Lung (tissue), 11 donors: ENCODE measurements at regions not wholly inside any gene's neighbourhood (a gene's known extent, or its start where the extent isn't known, plus 50 kb on each side); places are given as distances from the start of the nearest gene placed in this dataset.

Experiments
- ATAC-seq: fragments of 200-7000 bp; cut with Tn5 transposase; one replicate; pipeline ENCODE4 v1.9.1; 2020; ENCODE audit warnings: moderate number of reproducible peaks; ENCODE audit not compliant: insufficient read depth, low FRiP score
- DNase-seq, 3 donors: peaks; one replicate each; pipeline ENCODE4 v3.0.0-alpha.2; 2013 to 2017
- H3K27ac ChIP-seq, 2 donors: one replicate each; pipeline ENCODE4 v1.5.1; 2013; ENCODE audit warnings: mild to moderate bottlenecking in 2 of 2, moderate library complexity in 2 of 2, control low read depth in 1 of 2, inconsistent platforms in 1 of 2, low read depth in 1 of 2, low read length in 1 of 2
- H3K27me3 ChIP-seq, 3 donors: one replicate each; pipeline ENCODE4 v1.5.1; 2013; ENCODE audit warnings: low read length in 2 of 3; ENCODE audit not compliant: control insufficient read depth in 3 of 3, insufficient read depth in 3 of 3
- H3K36me3 ChIP-seq, 4 donors: one replicate each; pipeline ENCODE4 v1.5.1; 2013; ENCODE audit warnings: low read length in 4 of 4, mild to moderate bottlenecking in 1 of 4, moderate library complexity in 1 of 4; ENCODE audit not compliant: control insufficient read depth in 4 of 4, insufficient read depth in 4 of 4
- H3K4me1 ChIP-seq, 5 donors: one replicate each; pipeline ENCODE4 v1.5.1; 2013; ENCODE audit warnings: low read length in 5 of 5, mild to moderate bottlenecking in 2 of 5, moderate library complexity in 1 of 5; ENCODE audit not compliant: control insufficient read depth in 5 of 5, insufficient read depth in 5 of 5
- H3K4me3 ChIP-seq: one replicate; pipeline ENCODE4 v1.5.1; 2013; ENCODE audit warnings: mild to moderate bottlenecking, control low read depth, moderate library complexity
- H3K9ac ChIP-seq, 2 donors: one replicate each; pipeline ENCODE4 v1.5.1; 2013; ENCODE audit warnings: low read length in 2 of 2, control low read depth in 1 of 2; ENCODE audit not compliant: insufficient read depth in 1 of 2
- H3K9me3 ChIP-seq, 4 donors: one replicate each; pipeline ENCODE4 v1.5.1; 2013; ENCODE audit warnings: low read length in 3 of 4, mild to moderate bottlenecking in 1 of 4, moderate library complexity in 1 of 4; ENCODE audit not compliant: control insufficient read depth in 4 of 4, insufficient read depth in 3 of 4
- WGBS, 2 donors: extraction: QIAGEN DNeasy Blood & Tissue Kit; methylation state at CpG; one replicate each; pipeline ENCODE4 v1.1.7; 2013; 5-methylcytosine and 5-hydroxymethylcytosine counted together
- TF ChIP-seq, protein P1 (sequence below): IDR thresholded peaks from 2 replicates; pipeline ENCODE4 v1.5.1; 2012; ENCODE audit warnings: mild to moderate bottlenecking; ENCODE audit errors: control extremely low read depth, extremely low read depth
- donor health status: control.
- donor health status: control.
- donor health status: Bipolar disorder and iron deficiency.
- donor health status: healthy.
- donor health status: DM: yes; HTN: yes; CAD: no.

DNA sequence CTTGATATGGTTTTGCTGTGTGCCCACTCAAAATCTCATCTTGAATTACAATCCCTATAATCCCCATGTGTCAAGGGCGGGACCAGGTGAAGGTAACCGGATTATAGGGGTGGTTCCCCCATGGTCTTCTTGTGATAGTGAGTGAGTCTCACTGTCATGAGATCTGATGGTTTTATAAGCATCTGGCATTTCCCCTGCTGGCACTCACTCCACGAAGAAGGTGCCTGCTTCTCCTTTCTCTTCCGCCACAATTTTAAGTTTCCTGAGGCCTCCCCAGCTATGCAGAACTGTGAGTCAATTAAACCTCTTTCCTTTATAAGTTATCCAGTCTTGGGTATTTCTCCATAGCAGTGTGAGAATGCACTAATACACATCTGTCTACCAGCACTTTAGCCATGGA, 109.5 kb upstream of the SDK1 start:
- DNase-seq = no peak

DNA sequence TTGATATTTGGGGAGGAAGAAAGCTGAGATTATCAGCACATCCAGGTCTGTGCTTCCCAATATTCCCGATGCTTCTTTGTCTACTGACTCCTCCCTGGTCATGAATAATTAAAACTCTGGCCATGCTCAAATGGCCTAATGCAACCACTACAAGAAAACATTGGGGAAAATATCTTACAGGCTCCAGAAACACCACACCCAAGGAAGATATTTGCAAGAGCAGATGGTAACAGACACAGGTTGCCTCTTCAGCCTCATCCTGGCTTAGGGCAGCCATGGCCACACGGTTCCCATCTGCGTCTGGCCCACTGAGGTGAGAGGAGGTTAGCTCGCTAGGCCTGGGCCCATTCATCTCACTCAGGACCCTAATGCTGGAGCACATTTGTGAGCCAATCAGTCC, 108.4 kb upstream of the SDK1 start:
- no peak for DNase-seq
- 77 to 80% methylated on average over 4 of the region's 4 CpGs for WGBS, 2 donors
- Histone ChIP-seq H3K9ac (no peak overlapping the region), H3K36me3 (no peaks in the 10 kb centered on the region), H3K27me3 (no peaks in the 10 kb centered on the region), H3K4me1 (peaks cover 0 to 5% (median 0%) of the 10 kb centered on the region in 5 donors), H3K4me3 (no peak overlapping the region), H3K27ac (no peak overlapping the region), H3K9me3 (peaks cover 0 to 5% (median 0%) of the 10 kb centered on the region in 4 donors)
- ATAC-seq = no peak
- TF ChIP-seq, protein P1, sequence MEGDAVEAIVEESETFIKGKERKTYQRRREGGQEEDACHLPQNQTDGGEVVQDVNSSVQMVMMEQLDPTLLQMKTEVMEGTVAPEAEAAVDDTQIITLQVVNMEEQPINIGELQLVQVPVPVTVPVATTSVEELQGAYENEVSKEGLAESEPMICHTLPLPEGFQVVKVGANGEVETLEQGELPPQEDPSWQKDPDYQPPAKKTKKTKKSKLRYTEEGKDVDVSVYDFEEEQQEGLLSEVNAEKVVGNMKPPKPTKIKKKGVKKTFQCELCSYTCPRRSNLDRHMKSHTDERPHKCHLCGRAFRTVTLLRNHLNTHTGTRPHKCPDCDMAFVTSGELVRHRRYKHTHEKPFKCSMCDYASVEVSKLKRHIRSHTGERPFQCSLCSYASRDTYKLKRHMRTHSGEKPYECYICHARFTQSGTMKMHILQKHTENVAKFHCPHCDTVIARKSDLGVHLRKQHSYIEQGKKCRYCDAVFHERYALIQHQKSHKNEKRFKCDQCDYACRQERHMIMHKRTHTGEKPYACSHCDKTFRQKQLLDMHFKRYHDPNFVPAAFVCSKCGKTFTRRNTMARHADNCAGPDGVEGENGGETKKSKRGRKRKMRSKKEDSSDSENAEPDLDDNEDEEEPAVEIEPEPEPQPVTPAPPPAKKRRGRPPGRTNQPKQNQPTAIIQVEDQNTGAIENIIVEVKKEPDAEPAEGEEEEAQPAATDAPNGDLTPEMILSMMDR = no peak

More for the DNA sequence above, 109.5 kb upstream of the SDK1 start:
- ATAC-seq = no peak
- WGBS, 2 donors = 51 to 61% methylated on average over 4 of the region's 4 CpGs
- Histone ChIP-seq H3K4me1 (no peaks in the 10 kb centered on the region), H3K36me3 (no peaks in the 10 kb centered on the region), H3K27me3 (no peaks in the 10 kb centered on the region), H3K27ac (no peak overlapping the region), H3K9me3 (peaks cover 0 to 5% (median 0%) of the 10 kb centered on the region in 4 donors), H3K4me3 (no peak overlapping the region), H3K9ac (no peak overlapping the region)
- TF ChIP-seq, protein P1 = no peak

DNA sequence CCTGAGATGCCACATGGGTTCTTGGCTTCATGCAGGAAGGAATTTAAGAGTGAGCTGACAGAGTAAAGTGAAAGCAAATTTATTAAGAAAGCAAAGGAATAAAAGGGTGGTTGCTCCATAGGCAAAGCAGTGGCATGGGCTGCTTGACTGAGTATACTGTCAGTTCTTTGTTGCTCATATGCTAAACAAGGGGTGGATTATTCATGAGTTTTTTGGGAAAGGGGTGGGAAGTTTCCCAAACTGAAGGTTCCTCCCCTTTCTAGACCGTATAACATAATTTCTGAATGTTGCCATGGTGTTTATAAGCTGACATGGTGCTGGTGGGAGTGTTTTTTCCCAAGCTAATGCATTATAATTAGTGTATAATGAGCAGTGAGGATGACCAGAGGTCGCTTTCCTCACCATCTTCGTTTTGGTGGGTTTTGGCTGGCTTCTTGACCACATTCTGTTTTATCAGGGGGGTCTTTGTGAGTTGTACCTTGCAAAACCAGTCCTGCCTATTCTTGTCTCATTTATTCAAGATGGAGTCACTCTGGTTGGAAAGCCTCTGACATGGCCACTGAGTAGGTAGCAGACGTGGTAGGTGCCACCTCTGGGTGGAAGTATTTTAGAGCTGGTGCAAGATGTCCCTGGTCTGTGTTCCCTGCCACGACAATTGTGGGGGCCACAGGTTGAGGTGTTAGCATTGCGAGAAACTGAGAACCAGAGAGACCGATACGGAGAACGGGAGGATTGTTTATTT, 107.5 kb upstream of the SDK1 start:
- TF ChIP-seq, protein P1 = no peak
- H3K27me3 ChIP-seq = no peaks in the 10 kb centered on the region

More for the DNA sequence above, 107.5 kb upstream of the SDK1 start:
- no peak overlapping the region for H3K4me3 ChIP-seq
- ATAC-seq (no peak), DNase-seq (no peak)
- no peak overlapping the region for H3K9ac ChIP-seq
- peaks cover 0 to 4% (median 0%) of the 10 kb centered on the region in 4 donors for H3K9me3 ChIP-seq
- no peak overlapping the region for H3K27ac ChIP-seq
- 92% methylated on average over 9 of the region's 9 CpGs for WGBS, 2 donors
- peaks cover 0 to 5% (median 0%) of the 10 kb centered on the region in 5 donors for H3K4me1 ChIP-seq
- no peaks in the 10 kb centered on the region for H3K36me3 ChIP-seq
